Activated CD8-positive, alpha-beta memory T cell treated with anti-CD3 and anti-CD28 coated beads for 4 hours (primary cell): ENCODE measurements at regions not wholly inside any gene's neighbourhood (a gene's known extent, or its start where the extent isn't known, plus 50 kb on each side); places are given as distances from the start of the nearest gene placed in this dataset.

Experiments
- DNase-seq, 2 donors: peaks; one replicate each; pipeline ENCODE4 v3.0.0-alpha.2; 2020; ENCODE audit warnings: low read depth in 2 of 2

- no peak for DNase-seq
Observed at GRCh38 chr22:23522623-23523251, 57.4 kb downstream of the IGLL1 start.

- peak; percentile 28 to 36 for DNase-seq
Observed at GRCh38 chr22:23521441-23522113, 58.5 kb downstream of the IGLL1 start.

GRCh38 chr22:23520863-23521440 is 59.1 kb downstream of the IGLL1 start:
- no peak for DNase-seq

GRCh38 chr22:23519442-23520157 is 60.5 kb downstream of the IGLL1 start:
- DNase-seq, result no peak

- no peak for DNase-seq
Observed at GRCh38 chr22:23518376-23519187, 61.5 kb downstream of the IGLL1 start.

GRCh38 chr22:23517804-23518375 is 62.2 kb downstream of the IGLL1 start:
- DNase-seq, result no peak

- DNase-seq, result no peak
Observed at GRCh38 chr22:23516304-23516703, 63.8 kb downstream of the IGLL1 start.

GRCh38 chr22:23514322-23515038 is 65.6 kb downstream of the IGLL1 start:
- DNase-seq, result no peak

- no peak for DNase-seq
Observed at GRCh38 chr22:23513705-23514104, 66.4 kb downstream of the IGLL1 start.

GRCh38 chr22:23513133-23513532 is 67.0 kb downstream of the IGLL1 start:
- no peak for DNase-seq

GRCh38 chr22:23512721-23513120 is 67.4 kb downstream of the IGLL1 start:
- DNase-seq, result no peak

GRCh38 chr22:23512348-23512705 is 67.8 kb downstream of the IGLL1 start:
- no peak for DNase-seq

GRCh38 chr22:23511627-23512347 is 68.3 kb downstream of the IGLL1 start:
- no peak for DNase-seq

GRCh38 chr22:23509571-23510302 is 70.4 kb downstream of the IGLL1 start:
- no peak for DNase-seq

GRCh38 chr22:23504516-23504915 is 75.6 kb downstream of the IGLL1 start:
- DNase-seq, result no peak

GRCh38 chr22:23503736-23504440 is 76.2 kb downstream of the IGLL1 start:
- DNase-seq, result no peak

- DNase-seq, result no peak
Observed at GRCh38 chr22:23503142-23503541, 76.9 kb downstream of the IGLL1 start.

- no peak for DNase-seq
Observed at GRCh38 chr22:23501708-23502107, 78.4 kb downstream of the IGLL1 start.

GRCh38 chr22:23501261-23501619 is 78.8 kb downstream of the IGLL1 start:
- DNase-seq, result no peak
